ENCODE measurements at regions not wholly inside any gene's neighbourhood (a gene's known extent, or its start where the extent isn't known, plus 50 kb on each side); places are given as distances from the start of the nearest gene placed in this dataset.

DNA sequence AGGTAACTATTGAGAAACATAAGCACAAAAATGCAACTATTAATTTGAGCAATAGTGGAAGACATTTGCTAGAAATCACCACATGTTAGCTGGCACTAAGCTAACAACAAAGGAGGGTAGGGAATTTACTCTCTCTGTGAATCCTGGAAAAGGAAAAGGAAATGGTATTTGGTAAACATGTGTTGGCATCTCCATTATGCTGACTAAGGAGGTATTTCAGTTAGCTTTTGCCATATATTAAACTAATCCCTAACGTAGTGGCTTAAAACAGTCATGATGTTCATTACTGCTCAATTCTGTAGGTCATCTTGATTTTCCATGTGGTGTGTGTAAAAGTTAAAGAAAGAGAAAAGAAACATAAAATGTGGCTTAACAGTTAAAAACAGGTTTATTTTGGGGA is 1686.5 kb upstream of the PCDH7 start:
- no peaks in the 10 kb centered on the region for H3K4me1 ChIP-seq (ENCODE audit: control insufficient read depth, extremely low read depth, insufficient read depth, low read length)
- H4K20me1 ChIP-seq (ENCODE audit: control insufficient read depth, extremely low read depth, insufficient read depth, low read length) = no peaks in the 10 kb centered on the region
- no peak overlapping the region for H3K27ac ChIP-seq (ENCODE audit: insufficient read depth, low read length)
- no peak for DNase-seq (ENCODE audit: low read depth in 2 of 2)
- no peaks in the 10 kb centered on the region for H3K79me2 ChIP-seq (ENCODE audit: control insufficient read depth, insufficient read depth, low read length)
- no peak overlapping the region for H3K4me2 ChIP-seq (ENCODE audit: extremely low read depth, insufficient read depth, low read length)
- no peak overlapping the region for H2AFZ ChIP-seq (ENCODE audit: low read length)
- no peaks in the 10 kb centered on the region for H3K36me3 ChIP-seq (ENCODE audit: control insufficient read depth, insufficient read depth, low read length)
- H3K27me3 ChIP-seq (ENCODE audit: control insufficient read depth, insufficient read depth, low read length) = no peaks in the 10 kb centered on the region
- no peak overlapping the region for H3K4me3 ChIP-seq (replicated peaks in 1 of 4; ENCODE audit: control extremely low read depth in 1 of 4, insufficient read depth in 1 of 4, low read depth in 3 of 4, low read length in 4 of 4)
- TF ChIP-seq EZH2 (IDR thresholded peaks at IDR 0.05; ENCODE audit: low read length, missing control alignments) = no peak
- TF ChIP-seq, protein P1, sequence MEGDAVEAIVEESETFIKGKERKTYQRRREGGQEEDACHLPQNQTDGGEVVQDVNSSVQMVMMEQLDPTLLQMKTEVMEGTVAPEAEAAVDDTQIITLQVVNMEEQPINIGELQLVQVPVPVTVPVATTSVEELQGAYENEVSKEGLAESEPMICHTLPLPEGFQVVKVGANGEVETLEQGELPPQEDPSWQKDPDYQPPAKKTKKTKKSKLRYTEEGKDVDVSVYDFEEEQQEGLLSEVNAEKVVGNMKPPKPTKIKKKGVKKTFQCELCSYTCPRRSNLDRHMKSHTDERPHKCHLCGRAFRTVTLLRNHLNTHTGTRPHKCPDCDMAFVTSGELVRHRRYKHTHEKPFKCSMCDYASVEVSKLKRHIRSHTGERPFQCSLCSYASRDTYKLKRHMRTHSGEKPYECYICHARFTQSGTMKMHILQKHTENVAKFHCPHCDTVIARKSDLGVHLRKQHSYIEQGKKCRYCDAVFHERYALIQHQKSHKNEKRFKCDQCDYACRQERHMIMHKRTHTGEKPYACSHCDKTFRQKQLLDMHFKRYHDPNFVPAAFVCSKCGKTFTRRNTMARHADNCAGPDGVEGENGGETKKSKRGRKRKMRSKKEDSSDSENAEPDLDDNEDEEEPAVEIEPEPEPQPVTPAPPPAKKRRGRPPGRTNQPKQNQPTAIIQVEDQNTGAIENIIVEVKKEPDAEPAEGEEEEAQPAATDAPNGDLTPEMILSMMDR (conservative IDR thresholded peaks at IDR 0.05 in 1 of 2, IDR thresholded peaks at IDR 0.05 in 1 of 2; ENCODE audit: low read depth in 1 of 2, low read length in 2 of 2) = no peak
- H3K9me3 ChIP-seq (ENCODE audit: control insufficient read depth, insufficient read depth, low read depth, low read length) = no peaks in the 10 kb centered on the region
- H3K9ac ChIP-seq (ENCODE audit: insufficient read depth, low read length) = no peak overlapping the region

DNA sequence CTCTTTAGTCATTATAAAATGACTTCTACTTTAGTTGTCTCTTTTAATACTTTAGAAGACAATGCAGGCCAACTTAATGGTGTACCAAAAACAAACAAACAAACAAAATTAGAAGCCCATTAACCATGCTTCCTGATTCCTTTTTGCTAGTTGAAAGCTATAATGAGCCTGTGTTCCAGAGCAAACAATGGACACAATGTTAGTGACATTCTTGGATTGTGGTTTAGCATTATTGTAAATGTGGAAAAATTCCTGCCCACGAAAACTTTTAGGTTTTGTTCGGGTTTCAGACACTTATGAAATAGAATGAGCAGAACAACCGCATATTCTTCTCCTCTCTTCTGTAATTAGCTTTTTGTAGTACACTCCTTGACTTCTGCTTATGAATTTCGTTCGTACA is 1682.7 kb upstream of the PCDH7 start:
- Histone ChIP-seq H3K4me2 (ENCODE audit: extremely low read depth, insufficient read depth, low read length) (no peak overlapping the region), H2AFZ (ENCODE audit: low read length) (no peak overlapping the region), H3K79me2 (ENCODE audit: control insufficient read depth, insufficient read depth, low read length) (no peaks in the 10 kb centered on the region), H4K20me1 (ENCODE audit: control insufficient read depth, extremely low read depth, insufficient read depth, low read length) (no peaks in the 10 kb centered on the region), H3K4me3 (replicated peaks in 1 of 4; ENCODE audit: control extremely low read depth in 1 of 4, insufficient read depth in 1 of 4, low read depth in 3 of 4, low read length in 4 of 4) (no peak overlapping the region), H3K36me3 (ENCODE audit: control insufficient read depth, insufficient read depth, low read length) (no peaks in the 10 kb centered on the region), H3K27ac (ENCODE audit: insufficient read depth, low read length) (no peak overlapping the region), H3K27me3 (ENCODE audit: control insufficient read depth, insufficient read depth, low read length) (no peaks in the 10 kb centered on the region), H3K9me3 (ENCODE audit: control insufficient read depth, insufficient read depth, low read depth, low read length) (no peaks in the 10 kb centered on the region), H3K4me1 (ENCODE audit: control insufficient read depth, extremely low read depth, insufficient read depth, low read length) (no peaks in the 10 kb centered on the region), H3K9ac (ENCODE audit: insufficient read depth, low read length) (no peak overlapping the region)
- no peak for TF ChIP-seq EZH2 (IDR thresholded peaks at IDR 0.05; ENCODE audit: low read length, missing control alignments)
- TF ChIP-seq, protein P1 (conservative IDR thresholded peaks at IDR 0.05 in 1 of 2, IDR thresholded peaks at IDR 0.05 in 1 of 2; ENCODE audit: low read depth in 1 of 2, low read length in 2 of 2) = no peak
- no peak for DNase-seq (ENCODE audit: low read depth in 2 of 2)

DNA sequence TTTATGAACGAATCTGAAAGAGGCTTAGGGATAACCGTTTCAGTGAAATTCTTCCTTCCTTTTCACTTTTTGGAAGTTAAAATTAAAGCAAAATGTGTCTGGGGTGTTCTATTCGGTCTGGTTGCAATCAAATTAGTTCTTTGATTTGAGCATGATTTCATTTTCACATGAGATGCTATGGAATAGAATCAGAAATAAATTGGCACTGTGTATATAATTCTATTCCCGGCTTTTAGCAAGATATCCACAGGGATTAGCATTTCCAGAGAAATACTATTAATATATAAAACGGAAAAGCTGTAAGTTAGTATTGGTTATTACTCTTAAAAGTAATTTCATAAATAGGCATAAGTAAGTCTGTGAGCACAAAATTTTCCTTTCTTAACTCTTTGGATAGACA is 1676.8 kb upstream of the PCDH7 start:
- Histone ChIP-seq H3K27ac (ENCODE audit: insufficient read depth, low read length) (no peak overlapping the region), H3K9me3 (ENCODE audit: control insufficient read depth, insufficient read depth, low read depth, low read length) (no peaks in the 10 kb centered on the region), H3K4me2 (ENCODE audit: extremely low read depth, insufficient read depth, low read length) (no peak overlapping the region), H3K9ac (ENCODE audit: insufficient read depth, low read length) (no peak overlapping the region), H3K36me3 (ENCODE audit: control insufficient read depth, insufficient read depth, low read length) (no peaks in the 10 kb centered on the region), H4K20me1 (ENCODE audit: control insufficient read depth, extremely low read depth, insufficient read depth, low read length) (no peaks in the 10 kb centered on the region), H2AFZ (ENCODE audit: low read length) (no peak overlapping the region), H3K79me2 (ENCODE audit: control insufficient read depth, insufficient read depth, low read length) (no peaks in the 10 kb centered on the region), H3K4me3 (replicated peaks in 1 of 4; ENCODE audit: control extremely low read depth in 1 of 4, insufficient read depth in 1 of 4, low read depth in 3 of 4, low read length in 4 of 4) (no peak overlapping the region), H3K27me3 (ENCODE audit: control insufficient read depth, insufficient read depth, low read length) (no peaks in the 10 kb centered on the region), H3K4me1 (ENCODE audit: control insufficient read depth, extremely low read depth, insufficient read depth, low read length) (no peaks in the 10 kb centered on the region)
- TF ChIP-seq, protein P1 (conservative IDR thresholded peaks at IDR 0.05 in 1 of 2, IDR thresholded peaks at IDR 0.05 in 1 of 2; ENCODE audit: low read depth in 1 of 2, low read length in 2 of 2) = no peak
- no peak for TF ChIP-seq EZH2 (IDR thresholded peaks at IDR 0.05; ENCODE audit: low read length, missing control alignments)
- no peak for DNase-seq (ENCODE audit: low read depth in 2 of 2)

Data from fibroblast of lung (primary cell).